SK-N-SH (cell line): ENCODE measurements at regions not wholly inside any gene's neighbourhood (a gene's known extent, or its start where the extent isn't known, plus 50 kb on each side); places are given as distances from the start of the nearest gene placed in this dataset.
"Not testable (repeated sequence)": the region's sequence is repeated elsewhere in the genome, so short reads cannot be mapped to it uniquely, and the experiment has no call there.

ENCODE experiments used
- CTCF ChIA-PET: fragments of 300-600, 350-600 bp; formaldehyde crosslinking; extraction: SDS; loops from one replicate; lab custom pipeline; 2021; lab: Yijun Ruan, JAX
- POLR2A ChIA-PET: fragments of 350-600 bp; sonication (Branson Sonifier 250); formaldehyde crosslinking; extraction: SDS; loops from one replicate; lab custom pipeline; 2020; ENCODE audit warnings: antibody characterized with exemption, inconsistent platforms; lab: Yijun Ruan, JAX
- DNase-seq: peaks from one replicate; pipeline ENCODE4 v3.0.0; 2012
- H2AFZ ChIP-seq: fragments of 200-600 bp; sonication (generic); 2 replicates; pipeline ENCODE4 v1.8.1; 2016; ENCODE audit warnings: antibody characterized with exemption, mild to moderate bottlenecking, low read depth
- H3F3A ChIP-seq: fragments of 200-600 bp; sonication (generic); replicated peaks from 2 replicates; pipeline ENCODE3; 2016; ENCODE audit warnings: antibody characterized with exemption, mild to moderate bottlenecking; ENCODE audit not compliant: insufficient read depth
- H3K27ac ChIP-seq, 2 experiments: fragments of 200-500 bp in 1 of 2; fragments of 200-600 bp in 1 of 2; sonication (Bioruptor generic) in 1 of 2; sonication (generic), shearing (Covaris generic) in 1 of 2; 2 replicates each; pipeline versions ENCODE4 v1.5.1 to v1.6.1; 2014 to 2016; ENCODE audit warnings: low read depth in 2 of 2, inconsistent platforms in 1 of 2, low read length in 1 of 2, mild to moderate bottlenecking in 1 of 2, mixed read lengths in 1 of 2
- H3K27me3 ChIP-seq: fragments of 200-600 bp; sonication (generic), shearing (Covaris generic); 2 replicates; pipeline ENCODE4 v1.6.1; 2016; ENCODE audit warnings: mixed run types; ENCODE audit not compliant: insufficient read depth
- H3K36me3 ChIP-seq, 2 experiments: fragments of 200-500 bp in 1 of 2; fragments of 200-600 bp in 1 of 2; sonication (Bioruptor generic) in 1 of 2; sonication (generic) in 1 of 2; replicated peaks in 1 of 2; 2 replicates each; pipeline versions ENCODE3 to v1.5.1; 2014 to 2016; ENCODE audit warnings: low read length in 1 of 2, mild to moderate bottlenecking in 1 of 2; ENCODE audit not compliant: insufficient read depth in 2 of 2, control insufficient read depth in 1 of 2
- H3K4me1 ChIP-seq, 2 experiments: fragments of 200-500 bp in 1 of 2; fragments of 200-600 bp in 1 of 2; sonication (Bioruptor generic) in 1 of 2; sonication (generic), shearing (Covaris generic) in 1 of 2; 2 replicates each; pipeline versions ENCODE4 v1.5.1 to v1.6.1; 2014 to 2016; ENCODE audit warnings: low read depth in 1 of 2, low read length in 1 of 2, mixed run types in 1 of 2; ENCODE audit not compliant: insufficient read depth in 2 of 2, control insufficient read depth in 1 of 2
- H3K4me2 ChIP-seq: fragments of 200-600 bp; sonication (generic), shearing (Covaris generic); 2 replicates; pipeline ENCODE4 v1.6.1; 2017; ENCODE audit warnings: mixed run types
- H3K4me3 ChIP-seq, 2 experiments: fragments of 200-500 bp in 1 of 2; fragments of 200-600 bp in 1 of 2; sonication (Bioruptor generic) in 1 of 2; sonication (generic), shearing (Covaris generic) in 1 of 2; 2 replicates each; pipeline versions ENCODE4 v1.5.1 to v1.8.1; 2014 to 2016; ENCODE audit warnings: low read depth in 2 of 2, inconsistent platforms in 1 of 2, low read length in 1 of 2, mild to moderate bottlenecking in 1 of 2, mixed read lengths in 1 of 2, moderate library complexity in 1 of 2
- H3K79me2 ChIP-seq: fragments of 200-600 bp; sonication (generic); 2 replicates; pipeline ENCODE4 v1.8.1; 2017; ENCODE audit warnings: mild to moderate bottlenecking; ENCODE audit not compliant: insufficient read depth
- H3K9ac ChIP-seq: fragments of 200-600 bp; sonication (generic); 2 replicates; pipeline ENCODE4 v1.6.1; 2017; ENCODE audit warnings: mixed run types
- H3K9me2 ChIP-seq: fragments of 200-600 bp; sonication (generic); 2 replicates; pipeline ENCODE4 v1.6.1; 2017; ENCODE audit warnings: mixed run types
- H3K9me3 ChIP-seq: fragments of 200-600 bp; sonication (generic); 2 replicates; pipeline ENCODE4 v1.6.1; 2017; ENCODE audit warnings: mixed run types, mild to moderate bottlenecking, moderate library complexity
- H4K20me1 ChIP-seq: fragments of 200-600 bp; sonication (generic); 2 replicates; pipeline ENCODE4 v1.6.1; 2017; ENCODE audit warnings: mild to moderate bottlenecking, mixed run types; ENCODE audit not compliant: insufficient read depth
- EP300 ChIP-seq, 2 experiments: IDR thresholded peaks; 2 replicates each; pipeline versions ENCODE4 v1.4.0 to v1.6.1; 2012; ENCODE audit warnings: borderline replicate concordance in 1 of 2, low read depth in 1 of 2, low read length in 1 of 2
- GABPA ChIP-seq: IDR thresholded peaks from 2 replicates; pipeline ENCODE4 v1.4.0; 2012; ENCODE audit warnings: low read depth, mild to moderate bottlenecking
- MEF2A ChIP-seq: IDR thresholded peaks from 2 replicates; pipeline ENCODE4 v1.4.0; 2012; ENCODE audit warnings: low read depth, borderline replicate concordance
- MXI1 ChIP-seq: IDR thresholded peaks from 2 replicates; pipeline ENCODE4 v1.6.1; 2012; ENCODE audit warnings: mild to moderate bottlenecking, low read depth, low read length, improper control_type of control experiment
- NFIC ChIP-seq: IDR thresholded peaks from 2 replicates; pipeline ENCODE4 v1.4.0; 2012; ENCODE audit warnings: borderline replicate concordance
- RXRA ChIP-seq: IDR thresholded peaks from 2 replicates; pipeline ENCODE4 v1.4.0; 2012; ENCODE audit warnings: low read depth, mild to moderate bottlenecking, borderline replicate concordance
- SMC3 ChIP-seq: IDR thresholded peaks from 2 replicates; pipeline ENCODE4 v1.6.1; 2012; ENCODE audit warnings: low read depth, low read length, improper control_type of control experiment
- TAF1 ChIP-seq: IDR thresholded peaks from 2 replicates; pipeline ENCODE4 v1.6.1; 2012; ENCODE audit warnings: low read depth, mild to moderate bottlenecking, low read length, moderate library complexity, borderline replicate concordance
- TCF12 ChIP-seq: IDR thresholded peaks from 2 replicates; pipeline ENCODE4 v1.4.0; 2012
- TEAD4 ChIP-seq: IDR thresholded peaks from 2 replicates; pipeline ENCODE4 v1.4.0; 2012; ENCODE audit warnings: mild to moderate bottlenecking, borderline replicate concordance; ENCODE audit not compliant: insufficient read depth
- WGBS: methylation state at CpG from one replicate; pipeline ENCODE4 v1.1.6; 2017; ENCODE audit warnings: low lambda C conversion rate; 5-methylcytosine and 5-hydroxymethylcytosine counted together
- TF ChIP-seq, protein P1 (sequence below): IDR thresholded peaks from 2 replicates; pipeline ENCODE4 v1.6.1; 2012; ENCODE audit warnings: mild to moderate bottlenecking, low read depth, low read length, moderate library complexity
- TF ChIP-seq, protein P2 (sequence below): IDR thresholded peaks from 2 replicates; pipeline ENCODE4 v1.4.0; 2012; ENCODE audit warnings: low read depth, borderline replicate concordance
- TF ChIP-seq, protein P3 (sequence below): IDR thresholded peaks from 2 replicates; pipeline ENCODE4 v1.4.0; 2012; ENCODE audit warnings: low read depth
- TF ChIP-seq, protein P4 (sequence below): IDR thresholded peaks from 2 replicates; pipeline ENCODE4; 2012

DNA sequence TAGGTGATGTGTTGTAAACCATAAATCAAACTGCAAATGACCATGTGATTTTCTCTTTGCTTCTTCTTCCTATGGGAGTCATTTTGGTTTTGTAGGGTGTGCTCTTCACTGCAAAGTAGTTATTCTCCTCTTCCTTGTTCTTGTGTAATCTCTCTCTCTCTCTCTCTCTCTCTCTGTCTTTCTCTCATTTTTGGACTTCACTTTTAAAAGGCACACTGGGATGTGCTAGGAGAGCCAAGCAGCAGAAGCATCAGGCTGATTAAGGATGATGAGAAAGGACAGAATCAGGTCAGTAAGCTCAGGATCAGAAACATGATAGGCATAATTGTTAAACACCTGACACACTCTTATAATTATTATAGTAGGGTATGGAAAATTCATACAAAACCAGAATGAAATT lies 505.3 kb upstream of the ZNF608 start:
- Histone ChIP-seq H3K9me3 (peaks cover 5% of the 10 kb centered on the region; the same call in 1 of the 2 replicates), H3K4me3 (no peak overlapping the region), H3K27me3 (no peaks in the 10 kb centered on the region), H3K4me1 (no peaks in the 10 kb centered on the region), H3K4me2 (no peak overlapping the region), H3K9ac (no peak overlapping the region), H4K20me1 (no peaks in the 10 kb centered on the region), H3K79me2 (no peaks in the 10 kb centered on the region), H3F3A (no peaks in the 10 kb centered on the region), H2AFZ (no peak overlapping the region), H3K9me2 (no peaks in the 10 kb centered on the region), H3K36me3 (no peaks in the 10 kb centered on the region), H3K27ac (no peak overlapping the region)
- TF ChIP-seq, protein P1, sequence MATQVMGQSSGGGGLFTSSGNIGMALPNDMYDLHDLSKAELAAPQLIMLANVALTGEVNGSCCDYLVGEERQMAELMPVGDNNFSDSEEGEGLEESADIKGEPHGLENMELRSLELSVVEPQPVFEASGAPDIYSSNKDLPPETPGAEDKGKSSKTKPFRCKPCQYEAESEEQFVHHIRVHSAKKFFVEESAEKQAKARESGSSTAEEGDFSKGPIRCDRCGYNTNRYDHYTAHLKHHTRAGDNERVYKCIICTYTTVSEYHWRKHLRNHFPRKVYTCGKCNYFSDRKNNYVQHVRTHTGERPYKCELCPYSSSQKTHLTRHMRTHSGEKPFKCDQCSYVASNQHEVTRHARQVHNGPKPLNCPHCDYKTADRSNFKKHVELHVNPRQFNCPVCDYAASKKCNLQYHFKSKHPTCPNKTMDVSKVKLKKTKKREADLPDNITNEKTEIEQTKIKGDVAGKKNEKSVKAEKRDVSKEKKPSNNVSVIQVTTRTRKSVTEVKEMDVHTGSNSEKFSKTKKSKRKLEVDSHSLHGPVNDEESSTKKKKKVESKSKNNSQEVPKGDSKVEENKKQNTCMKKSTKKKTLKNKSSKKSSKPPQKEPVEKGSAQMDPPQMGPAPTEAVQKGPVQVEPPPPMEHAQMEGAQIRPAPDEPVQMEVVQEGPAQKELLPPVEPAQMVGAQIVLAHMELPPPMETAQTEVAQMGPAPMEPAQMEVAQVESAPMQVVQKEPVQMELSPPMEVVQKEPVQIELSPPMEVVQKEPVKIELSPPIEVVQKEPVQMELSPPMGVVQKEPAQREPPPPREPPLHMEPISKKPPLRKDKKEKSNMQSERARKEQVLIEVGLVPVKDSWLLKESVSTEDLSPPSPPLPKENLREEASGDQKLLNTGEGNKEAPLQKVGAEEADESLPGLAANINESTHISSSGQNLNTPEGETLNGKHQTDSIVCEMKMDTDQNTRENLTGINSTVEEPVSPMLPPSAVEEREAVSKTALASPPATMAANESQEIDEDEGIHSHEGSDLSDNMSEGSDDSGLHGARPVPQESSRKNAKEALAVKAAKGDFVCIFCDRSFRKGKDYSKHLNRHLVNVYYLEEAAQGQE: no peak
- TF ChIP-seq MEF2A (no peak), TAF1 (no peak), EP300 (IDR thresholded peaks at IDR 0.05; ENCODE audit: borderline replicate concordance in 1 of 2, low read depth in 1 of 2, low read length in 1 of 2) (no peak), SMC3 (no peak), TEAD4 (no peak), TCF12 (no peak), RXRA (no peak), NFIC (no peak), MXI1 (no peak), GABPA (no peak)
- TF ChIP-seq, protein P2, sequence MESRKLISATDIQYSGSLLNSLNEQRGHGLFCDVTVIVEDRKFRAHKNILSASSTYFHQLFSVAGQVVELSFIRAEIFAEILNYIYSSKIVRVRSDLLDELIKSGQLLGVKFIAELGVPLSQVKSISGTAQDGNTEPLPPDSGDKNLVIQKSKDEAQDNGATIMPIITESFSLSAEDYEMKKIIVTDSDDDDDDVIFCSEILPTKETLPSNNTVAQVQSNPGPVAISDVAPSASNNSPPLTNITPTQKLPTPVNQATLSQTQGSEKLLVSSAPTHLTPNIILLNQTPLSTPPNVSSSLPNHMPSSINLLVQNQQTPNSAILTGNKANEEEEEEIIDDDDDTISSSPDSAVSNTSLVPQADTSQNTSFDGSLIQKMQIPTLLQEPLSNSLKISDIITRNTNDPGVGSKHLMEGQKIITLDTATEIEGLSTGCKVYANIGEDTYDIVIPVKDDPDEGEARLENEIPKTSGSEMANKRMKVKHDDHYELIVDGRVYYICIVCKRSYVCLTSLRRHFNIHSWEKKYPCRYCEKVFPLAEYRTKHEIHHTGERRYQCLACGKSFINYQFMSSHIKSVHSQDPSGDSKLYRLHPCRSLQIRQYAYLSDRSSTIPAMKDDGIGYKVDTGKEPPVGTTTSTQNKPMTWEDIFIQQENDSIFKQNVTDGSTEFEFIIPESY: no peak
- TF ChIP-seq, protein P3, sequence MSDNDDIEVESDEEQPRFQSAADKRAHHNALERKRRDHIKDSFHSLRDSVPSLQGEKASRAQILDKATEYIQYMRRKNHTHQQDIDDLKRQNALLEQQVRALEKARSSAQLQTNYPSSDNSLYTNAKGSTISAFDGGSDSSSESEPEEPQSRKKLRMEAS: no peak
- TF ChIP-seq, protein P4, sequence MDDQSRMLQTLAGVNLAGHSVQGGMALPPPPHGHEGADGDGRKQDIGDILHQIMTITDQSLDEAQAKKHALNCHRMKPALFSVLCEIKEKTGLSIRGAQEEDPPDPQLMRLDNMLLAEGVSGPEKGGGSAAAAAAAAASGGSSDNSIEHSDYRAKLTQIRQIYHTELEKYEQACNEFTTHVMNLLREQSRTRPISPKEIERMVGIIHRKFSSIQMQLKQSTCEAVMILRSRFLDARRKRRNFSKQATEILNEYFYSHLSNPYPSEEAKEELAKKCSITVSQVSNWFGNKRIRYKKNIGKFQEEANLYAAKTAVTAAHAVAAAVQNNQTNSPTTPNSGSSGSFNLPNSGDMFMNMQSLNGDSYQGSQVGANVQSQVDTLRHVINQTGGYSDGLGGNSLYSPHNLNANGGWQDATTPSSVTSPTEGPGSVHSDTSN: no peak
- no peak for DNase-seq
- ChIA-PET CTCF (no interaction called here), POLR2A (no interaction called here)

DNA sequence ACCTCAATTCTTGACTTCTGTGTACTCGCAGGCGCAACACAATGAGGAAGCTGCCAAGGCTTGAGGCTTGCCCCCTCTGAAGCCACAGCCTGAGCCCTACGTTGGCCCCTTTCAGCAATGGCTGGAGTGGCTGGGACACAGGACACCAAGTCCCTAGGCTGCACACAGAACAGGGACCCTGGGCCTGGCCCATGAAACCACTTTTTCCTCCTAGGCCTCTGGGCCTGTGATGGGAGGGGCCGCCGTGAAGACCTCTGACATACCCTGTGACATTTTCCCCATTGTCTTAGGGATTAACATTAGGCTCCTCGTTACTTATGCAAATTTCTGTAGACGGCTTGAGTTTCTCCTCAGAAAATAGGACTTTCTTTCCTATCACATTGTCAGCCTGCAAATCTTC lies 507.2 kb upstream of the ZNF608 start:
- CTCF ChIA-PET, H3K27ac ChIP-seq, H3K36me3 ChIP-seq, H3K9me3 ChIP-seq, H4K20me1 ChIP-seq, H3K4me3 ChIP-seq, DNase-seq, H3K79me2 ChIP-seq, H3K4me1 ChIP-seq, H2AFZ ChIP-seq, H3K9ac ChIP-seq, H3K4me2 ChIP-seq, H3K27me3 ChIP-seq, H3K9me2 ChIP-seq, POLR2A ChIA-PET, H3F3A ChIP-seq: not testable (repeated sequence)
- 75% methylated on average over 5 of the region's 7 CpGs for WGBS
